ENCODE measurements at regions not wholly inside any gene's neighbourhood (a gene's known extent, or its start where the extent isn't known, plus 50 kb on each side); places are given as distances from the start of the nearest gene placed in this dataset.

- TF ChIP-seq CTCF (IDR thresholded peaks at IDR 0.05; ENCODE audit: extremely low read depth in 1 of 2, insufficient read depth in 1 of 2, low read depth in 1 of 2, low read length in 2 of 2) (no peak), FOS (IDR thresholded peaks at IDR 0.05; ENCODE audit: borderline replicate concordance, insufficient read depth, low read length) (no peak), MYC (IDR thresholded peaks at IDR 0.05; ENCODE audit: low read depth, low read length) (no peak), EZH2 (IDR thresholded peaks at IDR 0.05; ENCODE audit: borderline replicate concordance, low read depth, low read length, severe bottlenecking) (no peak), MAX (IDR thresholded peaks at IDR 0.05; ENCODE audit: insufficient read depth, insufficient read length) (no peak)
Observed at GRCh38 chr1:50278961-50279360, 144.3 kb downstream of the DMRTA2 start.
